Embryonic facial prominence (tissue), 1 donor: ENCODE measurements at regions not wholly inside any gene's neighbourhood (a gene's known extent, or its start where the extent isn't known, plus 50 kb on each side); places are given as distances from the start of the nearest gene placed in this dataset.

Experiments used
- DNase-seq: peaks from one replicate; pipeline ENCODE4 v3.0.0-alpha.2; 2016; ENCODE audit errors: extremely low spot score

DNA sequence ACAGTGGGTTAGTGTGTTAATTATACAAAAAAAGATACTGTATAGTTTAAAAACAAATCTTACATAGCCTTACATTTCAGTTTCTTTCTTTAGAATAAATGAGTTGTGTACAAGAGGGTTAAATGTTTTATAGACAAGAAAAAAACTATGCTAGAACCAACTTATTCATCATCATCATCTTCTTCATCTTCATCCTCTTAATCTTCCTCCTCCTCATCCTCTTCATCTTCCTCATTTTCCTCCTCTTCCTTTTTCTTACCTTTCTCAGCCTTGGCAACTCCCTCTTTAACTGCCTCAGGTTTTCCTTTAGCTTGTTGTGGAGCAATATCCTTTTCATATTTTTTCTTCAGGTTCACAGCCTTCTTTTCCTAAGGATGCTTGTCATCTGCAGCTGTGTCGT, 53.7 kb downstream of the RPS12 start:
- no peak for DNase-seq

DNA sequence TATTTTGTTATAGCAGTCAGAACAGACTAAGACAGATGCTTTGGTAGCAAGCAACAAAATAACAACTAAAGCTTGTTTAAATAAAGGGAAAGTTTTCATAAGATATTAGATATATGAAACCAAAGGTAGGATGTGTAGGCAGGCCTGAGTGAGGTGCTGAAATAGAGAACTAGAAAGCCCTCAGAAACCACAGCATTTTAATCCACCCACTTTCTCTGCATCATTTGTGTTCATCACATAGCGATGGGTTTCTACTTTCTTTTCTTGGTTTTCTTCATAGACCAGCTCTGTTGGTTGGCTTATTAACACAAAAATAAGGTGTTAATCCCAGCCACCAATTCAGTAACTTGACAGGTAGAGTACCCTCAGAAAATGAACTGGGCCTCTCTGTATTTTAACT, 58.6 kb downstream of the RPS12 start:
- DNase-seq: no peak

DNA sequence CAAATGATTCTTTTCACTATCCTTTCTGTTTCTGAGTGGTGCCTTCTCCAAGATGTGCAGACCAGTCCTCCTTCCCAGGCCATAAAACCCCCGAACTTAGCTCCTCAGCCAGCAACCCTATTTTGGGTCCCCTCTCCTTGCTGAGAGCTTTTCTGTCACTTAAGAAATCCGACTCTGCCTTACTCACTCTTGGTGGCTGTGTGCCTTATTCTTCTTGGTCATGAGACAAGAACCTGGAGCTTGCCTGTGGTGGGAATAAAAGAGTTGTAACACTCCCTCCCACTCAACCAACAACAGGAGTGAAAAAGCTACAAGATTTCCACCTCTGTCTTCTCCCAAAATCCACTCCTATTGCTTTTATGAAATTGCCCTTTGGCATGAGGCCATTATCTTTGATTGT, 62.6 kb downstream of the RPS12 start:
- no peak for DNase-seq

DNA sequence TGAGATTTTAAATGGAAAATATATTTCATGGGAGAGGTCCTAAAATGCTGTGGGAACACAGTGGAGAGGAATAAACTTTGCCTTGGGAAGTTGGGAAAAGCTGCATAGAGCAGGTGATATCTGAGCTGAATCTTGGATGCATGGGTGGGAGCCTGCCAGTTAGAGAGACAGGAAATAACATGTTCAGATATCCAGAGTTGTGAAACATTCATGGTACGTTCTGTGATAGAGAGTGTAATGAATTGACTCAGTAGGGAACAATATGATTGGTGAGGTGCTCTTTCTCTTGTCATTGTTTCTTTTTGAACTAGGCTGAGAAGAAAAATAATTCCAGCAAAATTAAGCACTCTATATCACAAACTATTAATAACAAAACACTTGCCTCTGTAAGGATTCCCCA, 72.8 kb downstream of the RPS12 start:
- DNase-seq: no peak

DNA sequence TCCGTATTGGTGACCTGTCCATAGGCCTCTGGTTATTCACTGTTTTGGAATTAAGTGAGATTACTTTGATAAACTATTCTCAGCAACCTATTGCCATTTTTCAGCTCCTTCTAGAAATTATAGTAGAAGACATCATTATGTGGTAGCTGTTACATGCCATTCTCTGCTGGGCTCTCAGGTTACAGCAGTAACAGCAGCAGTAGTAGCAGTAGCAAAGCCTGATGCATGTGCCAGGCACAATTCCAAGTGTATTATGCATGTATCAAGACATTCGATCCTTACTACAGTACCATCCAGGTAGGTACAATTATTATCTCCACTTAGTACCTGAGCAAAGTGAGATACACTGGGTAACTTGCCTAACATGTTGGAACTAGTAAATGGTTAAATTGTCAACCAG, 74.3 kb downstream of the RPS12 start:
- no peak for DNase-seq

DNA sequence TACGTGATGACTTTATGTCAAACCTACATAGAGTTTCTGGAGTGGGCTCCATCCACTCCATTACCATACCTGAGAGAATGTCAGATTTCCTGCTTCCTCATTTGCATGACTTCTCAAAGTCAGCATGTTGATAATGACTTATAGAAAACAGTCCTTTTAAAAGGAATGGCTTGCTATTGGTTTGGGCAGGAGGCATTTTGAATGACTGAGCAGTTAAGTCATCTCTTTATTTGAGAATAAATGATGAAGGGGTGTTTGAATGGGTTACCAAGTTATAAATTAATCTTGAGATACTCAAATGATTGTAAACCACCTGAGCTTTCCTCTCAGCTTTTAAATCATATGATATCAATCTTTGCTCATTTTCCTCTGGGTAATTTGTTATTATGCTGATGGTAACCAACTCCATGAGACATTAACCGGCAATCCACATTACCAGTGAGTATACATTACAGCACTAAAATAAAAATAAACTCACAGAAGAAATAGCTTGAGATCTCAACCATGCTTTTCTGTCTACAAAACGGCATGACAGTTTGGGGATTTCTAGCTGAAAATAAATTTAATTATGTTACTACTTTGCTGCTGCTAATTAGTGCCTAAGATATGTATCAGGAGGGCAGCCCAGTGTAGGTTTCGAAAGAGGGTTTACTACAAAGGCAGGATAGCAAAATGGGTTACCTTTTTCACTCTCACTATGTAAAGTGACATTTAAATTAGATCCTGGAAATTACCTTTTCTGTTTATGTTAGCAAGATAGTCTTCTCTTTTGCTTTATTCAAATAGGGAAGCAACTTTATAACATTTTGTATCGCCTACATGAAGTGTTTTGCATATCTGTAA, 78.8 kb downstream of the RPS12 start:
- no peak for DNase-seq

DNA sequence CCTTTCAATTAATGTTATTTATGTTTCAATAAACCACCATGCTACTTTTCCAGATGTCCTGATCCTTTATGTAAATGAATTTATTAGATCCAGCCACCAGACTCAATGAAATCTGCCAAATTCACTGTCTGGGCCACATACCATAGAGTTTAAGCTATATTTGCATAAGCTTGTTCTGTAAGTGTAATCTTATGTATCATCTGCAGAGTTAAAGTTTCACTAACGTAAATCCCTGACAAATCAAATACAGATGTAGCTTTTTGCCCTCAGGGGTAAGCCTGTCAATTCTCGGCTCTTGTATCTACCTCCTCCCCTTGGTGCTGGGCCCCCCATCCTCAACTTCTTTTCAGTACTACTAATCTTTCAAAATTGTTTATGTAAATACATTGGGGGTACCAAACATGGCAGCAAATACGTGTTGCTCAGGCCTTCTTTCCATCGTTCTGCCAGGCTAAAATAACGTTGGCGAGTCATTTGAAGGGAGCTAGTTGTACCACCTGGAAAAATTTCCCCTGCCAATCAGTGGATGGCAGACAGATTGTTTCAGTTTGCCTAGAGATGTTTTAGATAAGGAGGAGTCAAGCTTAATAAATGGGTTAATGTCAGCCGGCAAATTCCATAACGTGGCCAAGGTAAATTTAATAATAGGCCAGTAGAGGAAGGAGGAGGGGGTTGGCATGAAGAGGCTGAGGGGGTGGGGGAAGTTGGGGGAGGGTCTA, 79.6 kb downstream of the RPS12 start:
- peak; percentile 64 for DNase-seq

DNA sequence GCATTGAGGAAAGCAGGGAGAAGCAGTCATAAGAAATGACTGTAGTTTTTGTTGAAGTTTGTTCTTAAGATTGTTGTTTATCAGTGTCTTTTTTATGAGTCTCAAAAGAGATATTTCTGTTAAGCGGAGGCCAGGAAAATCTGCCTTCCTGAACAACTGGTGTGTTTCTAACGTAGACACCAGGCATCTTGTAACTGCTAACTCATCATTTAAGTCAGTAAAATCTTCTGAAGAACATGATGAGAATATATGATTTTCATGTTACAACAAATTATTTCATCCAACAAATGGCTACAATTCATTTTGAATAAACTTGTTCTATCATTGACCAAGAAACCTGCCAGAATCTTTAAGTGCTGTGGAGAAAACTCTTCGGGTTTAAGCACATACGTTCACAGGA, 84.0 kb downstream of the RPS12 start:
- no peak for DNase-seq

DNA sequence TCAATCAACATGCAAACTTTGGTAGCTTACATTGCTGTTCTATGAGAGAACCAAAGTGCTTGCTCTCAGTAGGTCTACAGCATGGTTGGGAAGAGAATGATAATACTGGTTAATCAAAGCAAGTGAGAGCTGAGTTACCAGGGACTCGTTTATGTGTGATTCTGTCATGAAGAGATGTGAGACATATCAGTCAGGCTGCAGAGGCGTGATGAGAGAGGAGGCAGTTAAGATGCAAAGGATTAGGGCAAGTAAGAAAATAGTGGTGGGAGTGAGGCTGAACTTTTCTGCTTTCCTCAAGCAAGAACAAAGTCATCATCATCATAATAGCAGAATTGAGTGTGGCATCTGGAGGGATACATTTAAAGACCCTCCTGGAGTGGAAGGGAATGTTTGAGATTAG, 86.5 kb downstream of the RPS12 start:
- DNase-seq: no peak

DNA sequence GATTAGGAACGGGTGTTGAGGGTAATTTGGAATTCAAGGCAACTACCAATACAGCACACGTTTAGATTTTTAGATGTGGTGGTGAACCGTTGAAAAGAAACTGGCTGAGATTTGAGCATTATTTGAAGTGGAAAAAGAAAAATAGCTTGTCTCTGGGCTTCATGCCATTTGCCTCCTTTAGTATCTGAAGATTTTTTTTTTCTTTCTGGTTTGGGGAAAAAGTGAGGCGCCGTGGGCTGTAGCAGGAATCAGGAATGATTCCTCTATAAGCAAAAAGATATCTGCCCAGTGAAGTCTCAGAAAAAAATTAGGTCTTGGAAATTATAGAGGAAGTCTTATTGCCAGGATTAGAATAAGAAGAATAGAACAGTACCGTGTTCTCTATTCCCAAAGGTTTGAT, 88.5 kb downstream of the RPS12 start:
- DNase-seq: no peak

DNA sequence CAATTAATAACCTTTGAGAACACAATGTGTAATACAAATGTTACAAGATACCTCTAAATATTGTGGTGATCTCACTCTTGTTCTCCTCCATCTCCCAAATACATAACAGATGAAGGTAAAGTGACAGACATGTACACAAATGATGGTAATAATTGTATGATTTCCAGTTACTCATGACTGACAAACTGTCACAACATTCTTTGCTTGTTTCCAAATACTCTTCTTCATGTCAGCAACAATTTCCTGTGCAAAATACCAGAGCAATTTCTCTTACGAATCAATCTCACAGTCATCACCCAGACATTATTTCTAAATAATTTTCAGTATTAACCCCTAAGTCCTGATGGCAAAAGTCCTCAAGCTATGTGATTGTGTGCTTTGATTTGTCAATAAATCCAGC, 92.9 kb downstream of the RPS12 start:
- DNase-seq: no peak

DNA sequence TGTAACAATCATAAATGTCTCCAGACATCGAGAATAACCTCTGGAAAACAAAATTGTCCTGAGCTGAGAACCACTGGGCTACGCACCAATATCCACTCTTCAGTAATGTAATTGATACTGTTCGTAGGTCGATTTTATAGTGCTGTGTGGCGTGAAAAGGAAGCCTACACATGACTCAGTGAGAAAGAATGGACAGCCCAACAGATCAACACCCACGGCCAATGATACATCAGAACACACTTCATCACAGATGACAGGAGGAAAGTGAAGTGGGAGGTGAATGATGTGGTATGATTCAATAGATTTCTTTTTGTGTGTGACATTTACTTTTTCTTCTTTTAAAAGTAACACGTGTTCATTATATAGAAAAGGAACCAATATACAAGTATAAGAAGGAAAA, 93.5 kb downstream of the RPS12 start:
- DNase-seq: no peak

DNA sequence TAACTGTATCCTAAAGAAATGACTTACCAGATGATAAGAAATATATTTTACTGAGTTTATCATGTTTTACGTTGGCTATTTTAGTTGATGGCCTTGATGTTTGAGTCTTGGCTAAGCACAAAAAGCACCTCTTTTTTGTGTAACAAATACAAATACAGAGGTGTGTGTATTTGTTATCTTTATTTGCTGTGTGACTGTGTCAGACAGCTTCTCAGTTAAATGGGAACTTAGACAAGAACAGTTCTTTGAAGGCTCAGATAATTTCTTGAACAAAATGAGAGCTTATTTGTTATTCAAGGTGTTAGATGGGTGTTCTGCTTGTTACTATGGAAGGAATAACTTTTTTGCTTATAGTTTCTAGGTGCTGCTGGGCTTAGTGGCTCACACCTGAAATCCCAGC, 95.4 kb downstream of the RPS12 start:
- no peak for DNase-seq

DNA sequence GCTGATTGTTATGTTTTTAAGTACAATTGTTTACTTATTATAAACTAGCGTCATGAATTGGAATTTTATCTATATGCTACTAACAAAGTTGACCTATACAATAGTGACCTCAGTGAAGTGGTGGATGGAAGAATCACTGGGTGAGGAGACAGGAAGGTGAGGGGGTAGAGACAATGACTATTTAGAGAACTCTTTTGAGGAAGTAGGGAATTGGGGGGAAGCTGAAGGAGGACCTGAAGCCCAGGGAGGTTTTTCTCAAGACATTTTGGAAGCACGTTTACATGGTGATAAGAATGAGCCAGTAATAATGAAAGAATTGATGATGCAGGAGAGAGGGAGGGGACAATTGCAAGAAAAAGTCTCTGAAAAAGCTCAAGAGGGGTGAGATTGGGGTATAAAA, 96.4 kb downstream of the RPS12 start:
- DNase-seq: no peak

DNA sequence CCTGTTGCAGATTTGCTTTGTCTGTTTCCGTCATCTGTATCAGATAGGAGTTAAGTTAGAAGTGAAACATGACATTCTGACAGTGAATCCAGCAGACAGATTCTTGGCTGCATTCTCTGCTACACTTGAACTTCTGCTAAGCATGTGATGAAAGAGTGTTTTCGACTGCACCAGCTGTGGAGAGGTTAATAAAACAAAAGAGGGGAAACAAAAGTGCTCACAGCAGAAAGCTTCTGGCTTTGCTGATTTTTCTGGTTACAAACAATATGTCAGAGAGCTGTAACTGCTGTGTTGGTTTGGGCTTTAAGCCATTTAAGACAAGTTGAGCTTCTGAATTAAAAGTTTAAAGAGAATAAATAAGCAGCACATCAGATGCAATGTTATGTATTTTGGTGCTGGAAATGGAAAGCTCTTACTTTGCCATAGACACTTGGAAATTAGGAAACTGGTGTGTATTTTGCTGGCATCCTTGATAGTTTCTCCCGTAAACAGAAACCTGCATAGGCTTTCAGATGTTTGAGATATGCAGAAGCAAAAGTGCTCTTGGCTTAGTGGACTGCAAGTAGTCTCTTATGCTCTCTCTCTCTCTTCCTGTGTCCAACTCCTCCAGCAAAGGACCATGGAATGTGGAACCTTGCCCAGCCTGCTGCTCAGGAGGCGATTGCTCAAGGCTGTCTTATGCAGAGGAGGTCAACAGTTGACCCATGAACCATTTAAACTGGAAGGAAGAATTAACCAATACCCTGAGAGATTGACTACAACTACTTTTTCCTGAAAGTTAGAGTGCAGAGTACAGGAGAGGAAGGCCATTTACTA, 104.9 kb downstream of the RPS12 start:
- no peak for DNase-seq

DNA sequence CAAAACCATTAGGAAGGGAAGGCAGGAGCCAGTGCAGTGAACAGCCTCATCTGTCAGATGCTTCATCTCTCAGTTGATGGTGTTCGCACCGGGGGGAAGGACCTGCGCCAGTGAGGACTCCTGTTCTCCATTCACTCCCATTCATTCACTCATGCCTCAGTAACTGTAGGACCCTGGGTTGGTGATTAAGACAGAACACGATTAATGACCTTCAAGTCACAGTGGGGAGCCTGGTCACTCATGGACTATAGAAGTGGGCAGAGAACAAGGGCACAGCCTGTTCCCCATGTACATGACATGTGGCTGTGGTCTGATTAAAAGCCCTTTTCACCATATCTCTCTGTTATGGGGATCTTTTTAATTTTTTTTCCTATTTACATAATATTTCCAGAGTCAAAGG, 113.3 kb downstream of the RPS12 start:
- DNase-seq: no peak

DNA sequence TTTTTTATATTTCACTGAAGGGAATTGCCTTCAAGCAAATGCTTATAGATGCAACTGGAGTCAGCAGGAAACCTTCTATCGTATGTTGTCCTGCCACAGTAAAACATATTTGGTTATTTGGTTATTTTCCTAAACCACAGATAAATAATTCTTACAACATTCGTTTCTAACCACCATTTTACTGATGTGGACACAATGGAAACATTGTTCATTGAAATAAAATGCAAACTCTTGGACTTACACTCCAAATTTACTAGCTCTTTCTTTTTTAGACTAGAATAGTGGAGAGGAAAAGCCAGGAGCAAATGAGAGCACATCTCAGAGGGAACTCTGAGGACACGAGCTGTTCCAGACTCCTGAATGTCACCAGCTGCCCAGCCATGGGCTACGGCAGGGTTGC, 114.8 kb downstream of the RPS12 start:
- DNase-seq: no peak

DNA sequence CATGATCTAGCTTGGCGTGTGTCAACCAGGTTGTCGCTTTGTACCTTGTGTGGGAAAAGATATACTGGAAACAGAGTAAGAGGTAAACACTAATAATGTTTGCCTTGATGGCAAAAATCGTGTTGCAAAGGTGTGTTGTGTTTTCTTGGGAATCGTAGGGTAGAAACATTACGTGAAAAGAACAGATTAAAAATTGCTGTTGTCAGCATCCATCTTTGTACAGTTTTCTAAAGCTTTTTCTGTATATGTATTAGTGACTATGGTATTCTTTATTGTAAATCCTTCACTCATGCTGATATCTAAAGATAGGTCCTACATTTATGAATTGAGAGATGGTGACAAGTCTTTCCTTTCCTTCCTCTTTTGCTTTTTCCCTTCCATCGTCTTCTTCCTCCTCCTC, 116.9 kb downstream of the RPS12 start:
- no peak for DNase-seq

DNA sequence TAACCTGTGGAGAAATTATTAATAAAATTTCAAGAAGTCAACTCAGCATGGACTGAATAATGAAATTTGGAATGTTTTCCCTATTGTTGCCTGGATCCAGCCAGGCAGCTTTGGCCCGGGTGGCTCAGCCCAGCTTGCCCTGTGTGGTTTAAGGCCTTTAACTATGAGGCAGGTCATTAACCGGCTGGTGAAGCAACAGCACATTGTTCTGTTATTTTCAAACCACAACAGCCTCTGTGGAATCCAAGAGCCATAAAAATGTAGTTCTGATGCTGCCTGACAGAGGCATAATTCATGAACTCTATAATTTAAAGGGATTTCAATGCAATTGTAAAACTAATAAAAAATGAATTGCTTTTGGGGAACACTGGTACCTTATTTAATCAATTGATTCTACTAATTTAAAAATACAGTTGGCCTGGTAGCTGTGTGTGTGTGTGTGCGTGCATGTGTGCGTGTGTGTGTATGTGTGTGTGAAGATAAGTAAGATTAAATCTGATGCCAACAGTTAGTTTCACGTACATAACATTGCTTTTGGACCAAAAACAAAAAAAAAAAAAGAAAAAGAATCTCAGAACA, 117.7 kb downstream of the RPS12 start:
- DNase-seq: no peak

DNA sequence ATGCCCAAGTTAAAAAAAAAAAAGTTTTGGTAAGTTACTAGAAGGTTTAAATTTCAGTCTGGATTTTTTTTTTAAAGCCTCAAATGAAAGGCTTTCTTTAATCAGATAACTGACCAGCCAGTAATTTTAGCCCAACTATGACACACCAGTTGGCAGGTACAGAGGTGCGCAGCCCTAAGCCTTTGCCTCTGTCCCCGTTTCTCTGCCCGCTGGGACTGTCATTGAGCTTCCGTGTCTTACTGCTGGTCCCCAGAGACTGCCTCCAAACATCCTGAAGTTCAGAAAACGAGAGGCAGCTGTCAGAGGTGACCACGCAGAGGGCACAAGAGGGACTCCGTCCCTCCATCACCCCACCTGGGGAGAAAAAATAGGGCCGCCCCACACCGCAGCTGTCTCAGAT, 118.2 kb downstream of the RPS12 start:
- no peak for DNase-seq

DNA sequence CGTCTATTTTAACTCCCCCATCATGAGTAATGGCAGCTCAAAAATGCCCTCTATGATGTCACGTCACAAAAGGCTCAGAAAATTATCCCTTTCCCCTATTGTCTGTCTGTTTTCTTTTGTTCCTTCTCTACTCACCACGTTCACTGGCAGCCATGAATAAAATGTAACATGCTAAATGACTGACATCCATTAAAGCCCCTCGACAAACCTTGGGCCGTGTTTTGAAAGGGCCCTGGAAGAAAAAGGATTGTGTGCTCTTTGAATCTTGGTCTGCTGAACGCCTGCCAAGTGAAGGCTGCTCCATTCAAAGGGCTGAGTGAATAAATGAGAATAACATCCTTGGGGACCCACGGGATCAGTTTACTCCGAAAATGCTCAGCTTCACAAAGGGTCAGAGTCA, 118.7 kb downstream of the RPS12 start:
- DNase-seq: no peak

DNA sequence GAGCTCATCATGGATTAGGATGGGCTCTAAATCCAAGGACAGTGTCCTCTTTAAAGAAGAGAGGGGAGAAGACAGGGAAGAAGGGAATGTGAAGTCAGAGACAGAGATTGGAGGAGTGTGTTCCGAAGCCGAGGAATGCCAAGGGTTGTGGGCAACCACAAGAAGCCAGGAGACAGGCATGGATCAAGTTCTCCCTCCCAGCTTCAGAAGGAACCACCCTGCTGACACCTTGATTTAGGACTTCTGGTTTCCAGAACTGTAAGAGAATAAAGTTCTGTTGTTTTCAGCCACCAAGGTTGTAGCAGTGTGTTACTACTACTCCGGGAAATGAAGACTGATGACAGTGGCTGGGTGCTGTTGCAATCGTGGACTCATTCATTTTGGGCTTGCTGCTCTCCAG, 120.1 kb downstream of the RPS12 start:
- DNase-seq: no peak
